HFFc6 (cell line): ENCODE measurements at regions not wholly inside any gene's neighbourhood (a gene's known extent, or its start where the extent isn't known, plus 50 kb on each side); places are given as distances from the start of the nearest gene placed in this dataset.
A peak's percentile ranks its signal among the peaks of the same experiment; 100 is the strongest.

Source experiments
- DNase-seq: peaks from one replicate; pipeline ENCODE4 v3.0.0-alpha.2; 2018
- H3K27ac Mint-ChIP-seq: 2 replicates; pipeline ENCODE4 v1.8.0; 2020; ENCODE audit warnings: mild to moderate bottlenecking, mixed read lengths
- H3K27me3 Mint-ChIP-seq: 2 replicates; pipeline ENCODE4 v1.8.0; 2021; ENCODE audit warnings: mild to moderate bottlenecking, moderate library complexity, mixed read lengths; ENCODE audit not compliant: insufficient read depth
- H3K36me3 Mint-ChIP-seq: 2 replicates; pipeline ENCODE4 v1.8.0; 2021; ENCODE audit warnings: low read depth, mixed read lengths
- H3K4me1 Mint-ChIP-seq: 2 replicates; pipeline ENCODE4 v1.8.0; 2020; ENCODE audit warnings: low read depth, mixed read lengths
- H3K4me3 Mint-ChIP-seq: 2 replicates; pipeline ENCODE4 v1.8.0; 2020; ENCODE audit warnings: mild to moderate bottlenecking, moderate library complexity, mixed read lengths
- H3K9me3 Mint-ChIP-seq: 2 replicates; pipeline ENCODE4 v1.8.0; 2020; ENCODE audit warnings: mild to moderate bottlenecking, mixed read lengths
- CTCF ChIP-seq: fragments of 200-600 bp; sonication (generic); IDR thresholded peaks from 2 replicates; pipeline ENCODE4 v1.5.0; 2021; ENCODE audit warnings: antibody characterized with exemption, mild to moderate bottlenecking

DNA sequence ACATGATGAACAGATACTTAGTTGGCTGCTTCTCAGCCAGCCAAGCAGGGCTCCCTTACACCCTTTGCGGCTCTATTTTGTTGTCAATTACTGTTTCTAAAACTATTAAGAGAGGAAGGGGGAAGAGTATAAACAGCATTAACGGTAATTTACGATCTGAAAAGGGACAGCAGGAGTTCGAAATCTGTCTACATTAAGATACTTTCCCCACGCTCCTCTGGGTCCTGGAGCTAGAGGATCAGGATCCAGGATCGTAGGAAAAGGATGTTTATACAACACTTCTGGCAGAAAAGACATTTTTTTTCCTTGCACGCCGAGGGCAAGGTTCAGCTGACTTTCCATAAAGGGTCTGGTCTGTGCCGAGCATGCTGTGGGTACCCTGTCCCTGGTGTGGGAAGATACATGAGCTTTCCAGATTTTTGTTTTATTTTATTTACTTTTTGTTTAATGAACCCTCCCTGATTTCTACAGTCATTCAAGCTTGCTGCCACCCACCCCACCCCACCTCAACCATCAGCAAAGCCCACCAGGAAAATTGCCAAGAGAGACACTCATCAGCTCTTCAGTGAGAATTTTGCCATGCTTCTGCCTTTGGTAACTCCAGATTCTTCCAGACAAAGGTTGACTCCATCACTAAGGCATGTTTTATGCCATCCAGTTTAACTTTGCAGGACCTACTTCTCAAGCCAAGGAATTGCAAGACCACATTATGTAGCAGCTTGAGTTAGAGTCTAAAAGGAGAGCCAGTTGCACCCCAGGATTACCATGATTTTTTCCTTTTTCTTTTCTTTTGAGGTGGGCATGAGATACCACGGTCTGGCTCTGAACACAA lies 188.1 kb downstream of the QDPR start:
- Mint-ChIP-seq H3K27ac (peak overlapping the region; percentile 76), H3K27me3 (no peaks in the 10 kb centered on the region), H3K4me3 (peak overlapping the region; percentile 70), H3K36me3 (peaks cover 32% of the 10 kb centered on the region), H3K9me3 (peaks cover 28% of the 10 kb centered on the region), H3K4me1 (peaks cover 41% of the 10 kb centered on the region)
- peak; percentile 19 for DNase-seq
- no peak for TF ChIP-seq CTCF

- H3K4me3 Mint-ChIP-seq, result no peak overlapping the region
- no peak overlapping the region for H3K27ac Mint-ChIP-seq
- DNase-seq, result no peak
- peaks cover 34% of the 10 kb centered on the region for H3K9me3 Mint-ChIP-seq
- H3K36me3 Mint-ChIP-seq, result peaks cover 32% of the 10 kb centered on the region
- TF ChIP-seq CTCF, result no peak
- H3K27me3 Mint-ChIP-seq, result no peaks in the 10 kb centered on the region
- peaks cover 37% of the 10 kb centered on the region for H3K4me1 Mint-ChIP-seq
These were observed 189.4 kb downstream of the QDPR start for GRCh38 chr4:17322514-17322913.

GRCh38 chr4:17320046-17320445 lies 191.8 kb downstream of the QDPR start:
- no peak overlapping the region for H3K27ac Mint-ChIP-seq
- H3K9me3 Mint-ChIP-seq, result peaks cover 34% of the 10 kb centered on the region
- peaks cover 37% of the 10 kb centered on the region for H3K36me3 Mint-ChIP-seq
- TF ChIP-seq CTCF, result no peak
- no peaks in the 10 kb centered on the region for H3K27me3 Mint-ChIP-seq
- no peak for DNase-seq
- H3K4me1 Mint-ChIP-seq, result peaks cover 55% of the 10 kb centered on the region
- H3K4me3 Mint-ChIP-seq, result no peak overlapping the region

GRCh38 chr4:17317526-17317925 lies 194.4 kb downstream of the QDPR start:
- DNase-seq, result no peak
- Mint-ChIP-seq H3K27ac (no peak overlapping the region), H3K9me3 (peaks cover 34% of the 10 kb centered on the region), H3K36me3 (peaks cover 37% of the 10 kb centered on the region), H3K4me3 (no peak overlapping the region), H3K4me1 (peaks cover 47% of the 10 kb centered on the region), H3K27me3 (no peaks in the 10 kb centered on the region)
- TF ChIP-seq CTCF, result no peak

- H3K27me3 Mint-ChIP-seq, result no peaks in the 10 kb centered on the region
- H3K9me3 Mint-ChIP-seq, result peaks cover 31% of the 10 kb centered on the region
- H3K27ac Mint-ChIP-seq, result peak overlapping the region; percentile 61
- peak overlapping the region; percentile 70 for H3K4me3 Mint-ChIP-seq
- peaks cover 47% of the 10 kb centered on the region for H3K4me1 Mint-ChIP-seq
- H3K36me3 Mint-ChIP-seq, result peaks cover 29% of the 10 kb centered on the region
- TF ChIP-seq CTCF, result no peak
- DNase-seq, result peak; percentile 59
These were observed 195.3 kb downstream of the QDPR start for GRCh38 chr4:17316566-17316965.
